ENCODE measurements at regions not wholly inside any gene's neighbourhood (a gene's known extent, or its start where the extent isn't known, plus 50 kb on each side); places are given as distances from the start of the nearest gene placed in this dataset.

GRCh38 chr2:43062058-43062457 lies 164.3 kb downstream of the ZFP36L2 start:
- Histone ChIP-seq H3K4me3 (ENCODE audit: control insufficient read depth in 2 of 3, extremely low read depth in 1 of 3, insufficient read depth in 2 of 3, low read depth in 1 of 3, low read length in 3 of 3) (no peak overlapping the region), H3K9me1 (ENCODE audit: control insufficient read depth, extremely low read depth, insufficient read depth, low read length) (no peaks in the 10 kb centered on the region), H3K9me3 (ENCODE audit: control insufficient read depth, low read depth, low read length) (peaks cover 2% of the 10 kb centered on the region), H3K4me2 (ENCODE audit: control insufficient read depth, extremely low read depth, insufficient read depth, low read depth, low read length) (no peak overlapping the region), H4K20me1 (ENCODE audit: control insufficient read depth, extremely low read depth, insufficient read depth, low read length) (no peaks in the 10 kb centered on the region), H3K9ac (ENCODE audit: control insufficient read depth, extremely low read depth, insufficient read depth, low read length) (no peak overlapping the region), H3K36me3 (ENCODE audit: control insufficient read depth in 2 of 2, extremely low read depth in 1 of 2, insufficient read depth in 2 of 2, low read length in 2 of 2) (no peaks in the 10 kb centered on the region), H3K27me3 (ENCODE audit: control insufficient read depth, extremely low read depth, insufficient read depth, low read length) (no peaks in the 10 kb centered on the region), H2AFZ (ENCODE audit: control insufficient read depth, low read length) (no peak overlapping the region), H3K27ac (ENCODE audit: control insufficient read depth, insufficient read depth, low read length) (no peak overlapping the region), H3K79me2 (ENCODE audit: control insufficient read depth, insufficient read depth, low read length) (no peaks in the 10 kb centered on the region), H3K4me1 (ENCODE audit: control insufficient read depth, extremely low read depth, insufficient read depth, low read length) (peaks cover 23% of the 10 kb centered on the region)
- TF ChIP-seq EZH2 (IDR thresholded peaks at IDR 0.05; ENCODE audit: low read length) (no peak), CTCF (optimal IDR thresholded peaks at IDR 0.05 in 1 of 3, IDR thresholded peaks at IDR 0.05 in 1 of 3, conservative IDR thresholded peaks at IDR 0.05 in 1 of 3; ENCODE audit: extremely low read depth in 1 of 3, insufficient read depth in 2 of 3, low read length in 3 of 3) (no peak)
- DNase-seq (ENCODE audit: low read depth, low spot score) (no peak), FAIRE-seq (no peak)
- dilution Hi-C loops (cut with MboI; ENCODE audit: extremely low pct_ligation_motif_present, low sequenced_read_pairs), result no loop called here

- TF ChIP-seq CTCF (optimal IDR thresholded peaks at IDR 0.05 in 1 of 3, IDR thresholded peaks at IDR 0.05 in 1 of 3, conservative IDR thresholded peaks at IDR 0.05 in 1 of 3; ENCODE audit: extremely low read depth in 1 of 3, insufficient read depth in 2 of 3, low read length in 3 of 3), result no peak
- TF ChIP-seq EZH2 (IDR thresholded peaks at IDR 0.05; ENCODE audit: low read length), result no peak
- Histone ChIP-seq H2AFZ (ENCODE audit: control insufficient read depth, low read length) (no peak overlapping the region), H3K4me3 (ENCODE audit: control insufficient read depth in 2 of 3, extremely low read depth in 1 of 3, insufficient read depth in 2 of 3, low read depth in 1 of 3, low read length in 3 of 3) (no peak overlapping the region), H4K20me1 (ENCODE audit: control insufficient read depth, extremely low read depth, insufficient read depth, low read length) (no peaks in the 10 kb centered on the region), H3K27me3 (ENCODE audit: control insufficient read depth, extremely low read depth, insufficient read depth, low read length) (no peaks in the 10 kb centered on the region), H3K36me3 (ENCODE audit: control insufficient read depth in 2 of 2, extremely low read depth in 1 of 2, insufficient read depth in 2 of 2, low read length in 2 of 2) (no peaks in the 10 kb centered on the region), H3K9me3 (ENCODE audit: control insufficient read depth, low read depth, low read length) (peaks cover 2% of the 10 kb centered on the region), H3K79me2 (ENCODE audit: control insufficient read depth, insufficient read depth, low read length) (no peaks in the 10 kb centered on the region), H3K27ac (ENCODE audit: control insufficient read depth, insufficient read depth, low read length) (no peak overlapping the region), H3K4me2 (ENCODE audit: control insufficient read depth, extremely low read depth, insufficient read depth, low read depth, low read length) (no peak overlapping the region), H3K9me1 (ENCODE audit: control insufficient read depth, extremely low read depth, insufficient read depth, low read length) (no peaks in the 10 kb centered on the region), H3K4me1 (ENCODE audit: control insufficient read depth, extremely low read depth, insufficient read depth, low read length) (peaks cover 26% of the 10 kb centered on the region), H3K9ac (ENCODE audit: control insufficient read depth, extremely low read depth, insufficient read depth, low read length) (no peak overlapping the region)
- no peak for DNase-seq (ENCODE audit: low read depth, low spot score)
- dilution Hi-C loops (cut with MboI; ENCODE audit: extremely low pct_ligation_motif_present, low sequenced_read_pairs), result no loop called here
- FAIRE-seq, result no peak
Measured at GRCh38 chr2:43060390-43061016, 165.9 kb downstream of the ZFP36L2 start.

Data from keratinocyte (primary cell).